Osteocyte (in vitro differentiated cells): ENCODE measurements at regions not wholly inside any gene's neighbourhood (a gene's known extent, or its start where the extent isn't known, plus 50 kb on each side); places are given as distances from the start of the nearest gene placed in this dataset.
A peak's percentile ranks its signal among the peaks of the same experiment; 100 is the strongest.

Source experiments
- DNase-seq: peaks from one replicate; pipeline ENCODE4 v3.0.0; 2021; ENCODE audit warnings: mixed read lengths; ENCODE audit not compliant: unreplicated experiment; ENCODE audit errors: extremely low spot score
- H3K27ac Mint-ChIP-seq: one replicate; pipeline ENCODE4 v1.8.0; 2021; ENCODE audit warnings: mild to moderate bottlenecking, mixed read lengths; ENCODE audit not compliant: unreplicated experiment
- H3K27me3 Mint-ChIP-seq: one replicate; pipeline ENCODE4 v1.8.0; 2021; ENCODE audit warnings: mixed read lengths; ENCODE audit not compliant: unreplicated experiment
- H3K36me3 Mint-ChIP-seq: one replicate; pipeline ENCODE4 v1.8.0; 2021; ENCODE audit warnings: mixed read lengths; ENCODE audit not compliant: unreplicated experiment
- H3K4me1 Mint-ChIP-seq: one replicate; pipeline ENCODE4 v1.8.0; 2021; ENCODE audit warnings: mixed read lengths; ENCODE audit not compliant: unreplicated experiment
- H3K4me3 Mint-ChIP-seq: one replicate; pipeline ENCODE4 v1.8.0; 2021; ENCODE audit warnings: mild to moderate bottlenecking, moderate library complexity, mixed read lengths; ENCODE audit not compliant: unreplicated experiment
- H3K9me3 Mint-ChIP-seq: one replicate; pipeline ENCODE4 v1.8.0; 2021; ENCODE audit warnings: mixed read lengths; ENCODE audit not compliant: unreplicated experiment
- TF ChIP-seq, protein P1 (sequence below): fragments of 200-600 bp; sonication (generic); IDR thresholded peaks from 2 replicates; pipeline ENCODE4 v1.5.0; 2021; ENCODE audit warnings: antibody characterized with exemption, mild to moderate bottlenecking, moderate library complexity

DNA sequence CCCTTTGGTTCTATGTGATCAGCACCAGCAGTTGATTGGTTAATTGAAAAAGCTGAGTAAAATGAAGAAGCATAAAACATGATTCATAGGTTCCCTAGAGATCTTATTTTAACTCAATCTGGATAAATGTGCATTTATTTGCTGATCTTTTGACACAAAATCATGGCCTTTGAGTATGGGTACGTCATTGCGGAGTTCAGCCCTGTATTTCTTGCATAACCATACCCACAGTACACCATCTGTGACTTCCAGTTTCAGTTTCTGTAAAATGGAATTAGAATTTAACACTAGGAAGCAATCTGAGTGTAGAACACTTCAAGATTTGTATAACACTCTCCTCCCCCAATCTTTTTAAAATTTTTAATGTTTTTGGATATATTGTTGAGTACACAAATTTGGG is 358.2 kb downstream of the DDX10 start:
- Mint-ChIP-seq H3K4me1 (peaks cover 16% of the 10 kb centered on the region), H3K9me3 (peaks cover 33% of the 10 kb centered on the region), H3K27ac (no peak overlapping the region), H3K36me3 (peaks cover 4% of the 10 kb centered on the region), H3K4me3 (no peak overlapping the region), H3K27me3 (no peaks in the 10 kb centered on the region)
- TF ChIP-seq, protein P1, sequence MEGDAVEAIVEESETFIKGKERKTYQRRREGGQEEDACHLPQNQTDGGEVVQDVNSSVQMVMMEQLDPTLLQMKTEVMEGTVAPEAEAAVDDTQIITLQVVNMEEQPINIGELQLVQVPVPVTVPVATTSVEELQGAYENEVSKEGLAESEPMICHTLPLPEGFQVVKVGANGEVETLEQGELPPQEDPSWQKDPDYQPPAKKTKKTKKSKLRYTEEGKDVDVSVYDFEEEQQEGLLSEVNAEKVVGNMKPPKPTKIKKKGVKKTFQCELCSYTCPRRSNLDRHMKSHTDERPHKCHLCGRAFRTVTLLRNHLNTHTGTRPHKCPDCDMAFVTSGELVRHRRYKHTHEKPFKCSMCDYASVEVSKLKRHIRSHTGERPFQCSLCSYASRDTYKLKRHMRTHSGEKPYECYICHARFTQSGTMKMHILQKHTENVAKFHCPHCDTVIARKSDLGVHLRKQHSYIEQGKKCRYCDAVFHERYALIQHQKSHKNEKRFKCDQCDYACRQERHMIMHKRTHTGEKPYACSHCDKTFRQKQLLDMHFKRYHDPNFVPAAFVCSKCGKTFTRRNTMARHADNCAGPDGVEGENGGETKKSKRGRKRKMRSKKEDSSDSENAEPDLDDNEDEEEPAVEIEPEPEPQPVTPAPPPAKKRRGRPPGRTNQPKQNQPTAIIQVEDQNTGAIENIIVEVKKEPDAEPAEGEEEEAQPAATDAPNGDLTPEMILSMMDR, result no peak
- DNase-seq, result no peak

DNA sequence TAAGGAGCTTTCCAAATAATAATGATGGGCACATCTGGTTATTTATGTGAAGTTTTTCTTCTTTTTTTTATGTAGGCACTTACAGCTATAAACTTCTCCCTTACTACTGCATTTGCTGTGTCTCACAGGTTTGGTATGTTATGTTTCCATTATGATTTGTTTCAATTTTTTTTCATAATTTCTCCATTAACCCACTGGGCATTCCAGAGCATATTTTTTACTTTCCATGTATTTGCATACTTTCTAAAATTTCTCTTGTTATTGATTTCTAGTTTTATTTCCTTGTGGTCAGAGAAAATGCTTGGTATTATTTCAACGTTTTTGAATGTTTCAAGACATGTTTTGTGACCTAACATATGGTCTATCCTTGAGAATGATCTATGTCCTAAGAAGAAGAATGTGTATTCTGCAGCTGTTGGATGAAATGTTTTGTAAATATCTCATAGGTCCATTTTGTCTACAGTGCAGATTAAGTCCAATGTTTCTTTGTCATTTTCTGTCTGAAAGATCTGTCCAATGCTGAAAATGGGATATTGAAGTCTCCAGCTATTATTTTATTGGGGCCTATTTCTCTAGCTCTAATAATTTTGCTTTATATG is 362.1 kb downstream of the DDX10 start:
- Mint-ChIP-seq H3K27me3 (no peaks in the 10 kb centered on the region), H3K4me3 (no peak overlapping the region), H3K4me1 (peaks cover 21% of the 10 kb centered on the region), H3K36me3 (peaks cover 4% of the 10 kb centered on the region), H3K9me3 (peaks cover 33% of the 10 kb centered on the region), H3K27ac (peak overlapping the region; percentile 83)
- DNase-seq, result no peak
- TF ChIP-seq, protein P1, result no peak

DNA sequence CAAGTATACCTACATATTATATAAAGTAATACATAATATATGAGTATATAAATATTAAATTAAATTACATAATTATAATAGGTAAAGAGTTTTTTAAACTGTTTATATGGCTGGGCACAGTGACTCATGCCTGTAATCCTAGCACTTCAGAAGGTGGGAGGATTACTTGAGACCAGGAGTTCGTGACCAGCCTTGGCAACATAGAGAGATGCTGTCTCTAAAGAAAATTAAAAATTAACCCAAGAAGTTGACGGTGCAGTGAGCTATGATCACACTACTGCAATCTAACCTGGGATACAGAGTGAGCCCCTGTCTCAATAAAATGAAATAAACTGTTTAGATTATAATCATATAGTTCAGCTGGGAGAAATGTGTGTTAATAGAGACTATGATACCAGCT is 363.0 kb downstream of the DDX10 start:
- H3K27me3 Mint-ChIP-seq, result no peaks in the 10 kb centered on the region
- TF ChIP-seq, protein P1, result no peak
- H3K4me3 Mint-ChIP-seq, result no peak overlapping the region
- DNase-seq, result no peak
- H3K9me3 Mint-ChIP-seq, result peaks cover 33% of the 10 kb centered on the region
- H3K4me1 Mint-ChIP-seq, result peaks cover 21% of the 10 kb centered on the region
- H3K27ac Mint-ChIP-seq, result no peak overlapping the region
- peaks cover 4% of the 10 kb centered on the region for H3K36me3 Mint-ChIP-seq

DNA sequence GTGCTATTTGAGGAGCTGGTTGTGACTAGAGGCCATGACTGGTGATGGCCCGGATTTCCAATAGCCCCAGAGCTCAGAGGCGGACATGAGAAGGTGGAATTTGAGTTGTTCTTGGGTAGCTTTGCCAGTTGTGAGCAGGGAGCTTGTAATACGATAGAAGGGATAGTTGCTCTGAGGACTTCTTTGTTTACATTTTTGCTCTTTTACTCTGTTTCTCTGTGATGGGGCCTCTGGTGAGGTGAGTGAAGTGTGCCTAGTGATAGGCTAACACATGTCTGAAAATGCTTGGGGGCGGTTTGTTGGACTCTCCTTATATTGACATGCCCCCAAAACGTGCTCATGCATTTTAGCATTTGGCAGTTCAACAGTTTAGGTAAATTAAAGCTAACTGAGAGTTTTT is 365.1 kb downstream of the DDX10 start:
- H3K27ac Mint-ChIP-seq, result no peak overlapping the region
- no peaks in the 10 kb centered on the region for H3K36me3 Mint-ChIP-seq
- TF ChIP-seq, protein P1, result no peak
- no peak for DNase-seq
- H3K4me1 Mint-ChIP-seq, result peaks cover 23% of the 10 kb centered on the region
- H3K4me3 Mint-ChIP-seq, result no peak overlapping the region
- H3K9me3 Mint-ChIP-seq, result peaks cover 19% of the 10 kb centered on the region
- H3K27me3 Mint-ChIP-seq, result no peaks in the 10 kb centered on the region

DNA sequence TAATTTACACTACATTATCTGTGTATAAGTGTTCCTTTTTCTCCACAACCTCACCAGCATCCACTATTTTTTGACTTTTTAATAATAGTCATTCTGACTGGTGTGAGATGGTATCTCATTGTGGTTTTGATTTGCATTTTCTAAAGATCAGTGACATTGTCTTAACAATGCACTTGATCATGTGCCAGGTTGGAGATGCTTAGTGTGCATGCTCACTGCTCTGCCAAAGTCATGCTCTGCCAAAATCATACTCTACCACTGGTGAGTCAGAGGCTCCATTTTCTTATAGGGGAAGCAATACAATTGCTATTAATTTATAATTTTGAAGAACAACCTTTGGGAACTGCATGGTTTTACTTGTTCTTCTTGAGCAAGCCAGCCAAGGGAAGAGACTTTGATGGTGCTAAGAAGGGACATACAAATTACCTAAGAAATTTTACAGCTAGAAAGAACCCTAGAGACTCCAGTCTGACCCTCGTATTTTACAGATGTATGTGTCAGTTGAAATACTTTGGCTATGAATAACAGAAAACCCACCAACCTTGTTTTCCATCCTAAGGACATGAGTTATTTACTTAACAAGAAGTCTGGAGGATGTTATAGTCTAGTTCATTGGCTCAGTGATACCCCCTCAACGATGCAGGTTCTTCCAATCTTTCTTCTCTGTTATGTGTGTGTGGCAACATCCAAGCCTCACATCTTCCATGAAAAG is 368.9 kb downstream of the DDX10 start:
- no peaks in the 10 kb centered on the region for H3K9me3 Mint-ChIP-seq
- DNase-seq, result no peak

More for the DNA sequence above, 368.9 kb downstream of the DDX10 start:
- H3K4me1 Mint-ChIP-seq, result peaks cover 27% of the 10 kb centered on the region
- H3K36me3 Mint-ChIP-seq, result no peaks in the 10 kb centered on the region
- no peak overlapping the region for H3K27ac Mint-ChIP-seq
- no peaks in the 10 kb centered on the region for H3K27me3 Mint-ChIP-seq
- TF ChIP-seq, protein P1, result no peak
- no peak overlapping the region for H3K4me3 Mint-ChIP-seq
